GM12878 (cell line): ENCODE measurements at regions not wholly inside any gene's neighbourhood (a gene's known extent, or its start where the extent isn't known, plus 50 kb on each side); places are given as distances from the start of the nearest gene placed in this dataset.

Source experiments
- ATAC-seq: fragments of 200-7000 bp; cut with Tn5 transposase; 3 replicates; pipeline ENCODE4 v1.9.1; 2020; ENCODE audit warnings: mild to moderate bottlenecking, moderate library complexity
- BruUV-seq: library from RNA; stranded (reverse); fragments of 400-500 nt; replicated peaks from 2 replicates; lab custom pipeline; 2021; lab: Mats Ljungman, UMichigan
- CTCF ChIA-PET: fragments of 300-600 bp; sonication (Branson Sonifier 250); formaldehyde crosslinking; extraction: SDS; loops from one replicate; lab custom pipeline; 2021; ENCODE audit warnings: inconsistent platforms; lab: Yijun Ruan, JAX
- POLR2A ChIA-PET: fragments of 350-600 bp; formaldehyde crosslinking; extraction: SDS; loops from one replicate; lab custom pipeline; 2021; ENCODE audit warnings: inconsistent platforms; lab: Charles Lee
- RAD21 ChIA-PET: fragments of 300-600 bp; sonication (Branson Sonifier 250); formaldehyde crosslinking; loops from one replicate; lab custom pipeline; 2023; ENCODE audit warnings: antibody characterized with exemption; ENCODE audit not compliant: unreplicated experiment; lab: Charles Lee
- SMC1A ChIA-PET: fragments of 300-600 bp; sonication (Branson Sonifier 250); formaldehyde crosslinking; loops from one replicate; lab custom pipeline; 2023; ENCODE audit not compliant: unreplicated experiment, uncharacterized antibody; lab: Charles Lee
- DNase-seq: peaks from one replicate; pipeline ENCODE4 v3.0.0-alpha.2; 2011; ENCODE audit warnings: low read depth, low spot score
- FAIRE-seq: peaks from 3 replicates; lab custom pipeline; 2011; peaks lifted over from hg19 to GRCh38; lab: Jason Lieb, UNC
- H2AFZ ChIP-seq: 2 replicates; pipeline ENCODE4 v1.6.0; 2011; ENCODE audit warnings: low read depth, low read length, control low read depth; ENCODE audit not compliant: control insufficient read depth
- H3K27ac ChIP-seq: 2 replicates; pipeline ENCODE4 v1.5.1; 2011; ENCODE audit warnings: control low read depth; ENCODE audit not compliant: control insufficient read depth, insufficient read depth
- H3K27me3 ChIP-seq, 2 experiments: replicated peaks in 1 of 2; 2 replicates each; pipeline versions ENCODE4 v1.6.0 to v1.6.1; 2011; ENCODE audit warnings: low read length in 1 of 2; ENCODE audit not compliant: control insufficient read depth in 2 of 2, insufficient read depth in 2 of 2
- H3K36me3 ChIP-seq, 2 experiments: 2 replicates each; pipeline ENCODE4 v1.5.1; 2011; ENCODE audit warnings: low read length in 1 of 2; ENCODE audit not compliant: control insufficient read depth in 2 of 2, insufficient read depth in 2 of 2
- H3K4me1 ChIP-seq: 2 replicates; pipeline ENCODE4 v1.6.1; 2011; ENCODE audit warnings: mild to moderate bottlenecking, low read length, moderate library complexity, mixed read lengths; ENCODE audit not compliant: control insufficient read depth, insufficient read depth
- H3K4me2 ChIP-seq: 2 replicates; pipeline ENCODE4 v1.6.0; 2011; ENCODE audit warnings: control low read depth; ENCODE audit not compliant: control insufficient read depth, insufficient read depth
- H3K4me3 ChIP-seq: fragments of 200-600 bp; sonication (generic); 2 replicates; pipeline ENCODE4 v1.5.1; 2016
- H3K79me2 ChIP-seq: 2 replicates; pipeline ENCODE4 v1.6.0; 2011; ENCODE audit warnings: low read length; ENCODE audit not compliant: control insufficient read depth, insufficient read depth
- H3K9ac ChIP-seq: 2 replicates; pipeline ENCODE4 v1.8.0; 2011; ENCODE audit warnings: low read length, control low read depth, mixed read lengths; ENCODE audit not compliant: control insufficient read depth, insufficient read depth
- H3K9me3 ChIP-seq: replicated peaks from 3 replicates; pipeline ENCODE4 v1.5.1; 2011; ENCODE audit warnings: mild to moderate bottlenecking, low read length; ENCODE audit not compliant: control insufficient read depth, insufficient read depth
- H4K20me1 ChIP-seq: 2 replicates; pipeline ENCODE4 v1.6.0; 2011; ENCODE audit not compliant: control insufficient read depth, insufficient read depth
- BCLAF1 ChIP-seq: fragments of 450-650 bp; IDR thresholded peaks from 2 replicates; pipeline ENCODE4 v1.6.1; 2017; ENCODE audit warnings: antibody characterized with exemption, mild to moderate bottlenecking, moderate library complexity
- CHD4 ChIP-seq: fragments of 200-600 bp; sonication (generic); IDR thresholded peaks from 2 replicates; pipeline ENCODE4 v1.6.1; 2016; ENCODE audit warnings: mild to moderate bottlenecking
- IRF5 ChIP-seq: fragments of 450-650 bp; IDR thresholded peaks from 2 replicates; pipeline ENCODE4 v1.6.1; 2017; ENCODE audit warnings: borderline replicate concordance
- MAX ChIP-seq: IDR thresholded peaks from 2 replicates; pipeline ENCODE4 v1.6.1; 2012; ENCODE audit warnings: low read depth, low read length, improper control_type of control experiment
- PAX5 ChIP-seq: IDR thresholded peaks from 2 replicates; pipeline ENCODE4 v1.6.1; 2011; ENCODE audit warnings: low read depth, low read length, borderline replicate concordance
- STAT3 ChIP-seq: IDR thresholded peaks from 2 replicates; pipeline ENCODE4 v1.6.1; 2011; ENCODE audit warnings: low read depth, low read length, improper control_type of control experiment
- TAF1 ChIP-seq: IDR thresholded peaks from 2 replicates; pipeline ENCODE4 v1.6.1; 2011; ENCODE audit warnings: mild to moderate bottlenecking, low read depth, low read length, borderline replicate concordance
- TARDBP ChIP-seq: IDR thresholded peaks from 2 replicates; pipeline ENCODE4 v1.6.1; 2016; ENCODE audit warnings: borderline replicate concordance
- WRNIP1 ChIP-seq: IDR thresholded peaks from 2 replicates; pipeline ENCODE4 v1.6.1; 2011; ENCODE audit warnings: low read depth, low read length, improper control_type of control experiment, borderline replicate concordance
- WGBS: methylation state at CpG from one replicate; pipeline ENCODE4 v1.1.6; 2016; ENCODE audit warnings: low lambda C conversion rate; ENCODE audit not compliant: insufficient replicate concordance, insufficient coverage; ENCODE audit errors: missing lambda C conversion rate; 5-methylcytosine and 5-hydroxymethylcytosine counted together
- in situ Hi-C: fragments of 300-500 bp; cut with MboI; formaldehyde crosslinking; loops from 9 replicates; pipeline ENCODE4 v1.14.3; 2018; ENCODE audit warnings: mixed read lengths
- intact Hi-C: fragments of 100-400 bp; cut with micrococcal nuclease; formaldehyde crosslinking; loops from one replicate; pipeline ENCODE4 v1.14.2; 2022; ENCODE audit not compliant: unreplicated experiment

- TF ChIP-seq MAX (no peak), TARDBP (no peak), CHD4 (no peak)
Measured at GRCh38 chr14:98290596-98290995, 981.4 kb downstream of the BCL11B start (continued).

- H3K4me1 ChIP-seq = no peaks in the 10 kb centered on the region
- ChIA-PET SMC1A (interaction anchor here (1.2 kb wide), 2 partner anchors 10 to 18 kb away, joined by 3 to 9 read pairs; no protein-coding TSS in a partner anchor), POLR2A (no interaction called here), CTCF (interaction anchor here (0.6 to 0.8 kb wide), 2 partner anchors 15 to 93 kb away, joined by 3 to 4 read pairs; no protein-coding TSS in a partner anchor), RAD21 (interaction anchor here (1.2 to 1.4 kb wide), 2 partner anchors 9 to 53 kb away, joined by 3 to 4 read pairs; no protein-coding TSS in a partner anchor)
- DNase-seq (no peak), ATAC-seq (no peak), FAIRE-seq (no peak)
- H3K36me3 ChIP-seq = no peaks in the 10 kb centered on the region
- H3K4me3 ChIP-seq = no peak overlapping the region
- H3K27me3 ChIP-seq = no peaks in the 10 kb centered on the region
- H3K79me2 ChIP-seq = no peaks in the 10 kb centered on the region
- no peak overlapping the region for H2AFZ ChIP-seq
- 54% methylated on average over 2 of the region's 2 CpGs for WGBS
- no peak overlapping the region for H3K27ac ChIP-seq
- H3K9me3 ChIP-seq = no peaks in the 10 kb centered on the region; the same call in 2 of the 3 replicates
- intact Hi-C loops (no loop called here), in situ Hi-C loops (no loop called here)
- no peak for TF ChIP-seq PAX5
- TF ChIP-seq WRNIP1 = no peak
- TF ChIP-seq STAT3 = no peak
- no peak for TF ChIP-seq IRF5
- TF ChIP-seq TAF1 = no peak
- no peak for TF ChIP-seq BCLAF1
- no peaks in the 10 kb centered on the region for H4K20me1 ChIP-seq
- no peak overlapping the region for H3K4me2 ChIP-seq
- no TSS peak for BruUV-seq
- no peak overlapping the region for H3K9ac ChIP-seq
Measured at GRCh38 chr14:98292191-98292590, 979.8 kb downstream of the BCL11B start.
